DND-41 (cell line): ENCODE measurements at regions not wholly inside any gene's neighbourhood (a gene's known extent, or its start where the extent isn't known, plus 50 kb on each side); places are given as distances from the start of the nearest gene placed in this dataset.

ENCODE experiments used
- EZH2 ChIP-seq: IDR thresholded peaks from 3 replicates; pipeline ENCODE4 v1.6.1; 2012; ENCODE audit warnings: borderline replicate concordance, low read depth, mild to moderate bottlenecking, moderate library complexity, low read length, inconsistent platforms; ENCODE audit not compliant: severe bottlenecking
- TF ChIP-seq, protein P1 (sequence below): IDR thresholded peaks from 2 replicates; pipeline ENCODE4 v1.5.1; 2012; ENCODE audit warnings: borderline replicate concordance, low read length, moderate library complexity, mild to moderate bottlenecking; ENCODE audit not compliant: poor library complexity, severe bottlenecking; ENCODE audit errors: extremely low read depth

DNA sequence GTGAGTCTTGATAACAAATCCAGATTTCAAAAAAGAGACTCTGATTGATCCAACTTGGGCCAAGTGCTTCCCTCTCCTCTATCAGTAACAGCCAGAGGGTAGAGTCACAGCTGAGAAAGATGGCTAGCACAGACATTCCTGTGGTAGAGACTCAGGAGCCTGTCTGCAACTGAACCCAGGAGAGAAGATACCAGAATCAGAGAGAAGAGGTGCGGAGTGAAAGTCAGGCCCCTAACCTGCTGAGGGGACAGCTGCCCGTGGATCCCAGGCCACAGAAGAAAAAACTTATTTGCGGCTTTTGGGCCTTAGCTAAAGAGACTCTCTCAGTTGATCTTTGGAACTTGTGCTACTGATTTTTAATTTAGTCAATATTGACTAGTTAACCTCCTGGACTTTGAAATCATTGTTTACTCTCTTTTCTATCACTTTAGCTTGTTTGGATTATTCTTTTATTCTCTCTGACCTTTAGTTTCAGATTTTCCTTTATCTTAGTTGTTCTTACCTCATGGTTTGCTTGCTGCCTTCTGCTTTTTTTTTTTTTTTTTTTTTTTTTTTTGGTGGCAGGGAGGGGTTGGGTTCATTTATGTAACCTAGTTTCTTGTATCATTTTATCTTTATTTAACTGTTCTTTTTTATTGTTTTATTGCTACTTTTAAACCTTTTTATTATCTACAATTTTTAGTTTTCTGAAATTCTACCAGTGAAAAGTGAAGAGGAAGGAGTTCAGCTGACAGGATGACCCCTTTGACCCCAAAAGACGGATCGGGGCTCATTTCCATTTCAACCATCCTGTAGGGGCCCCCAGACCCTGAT, 154.9 kb upstream of the KRR1 start:
- TF ChIP-seq, protein P1, sequence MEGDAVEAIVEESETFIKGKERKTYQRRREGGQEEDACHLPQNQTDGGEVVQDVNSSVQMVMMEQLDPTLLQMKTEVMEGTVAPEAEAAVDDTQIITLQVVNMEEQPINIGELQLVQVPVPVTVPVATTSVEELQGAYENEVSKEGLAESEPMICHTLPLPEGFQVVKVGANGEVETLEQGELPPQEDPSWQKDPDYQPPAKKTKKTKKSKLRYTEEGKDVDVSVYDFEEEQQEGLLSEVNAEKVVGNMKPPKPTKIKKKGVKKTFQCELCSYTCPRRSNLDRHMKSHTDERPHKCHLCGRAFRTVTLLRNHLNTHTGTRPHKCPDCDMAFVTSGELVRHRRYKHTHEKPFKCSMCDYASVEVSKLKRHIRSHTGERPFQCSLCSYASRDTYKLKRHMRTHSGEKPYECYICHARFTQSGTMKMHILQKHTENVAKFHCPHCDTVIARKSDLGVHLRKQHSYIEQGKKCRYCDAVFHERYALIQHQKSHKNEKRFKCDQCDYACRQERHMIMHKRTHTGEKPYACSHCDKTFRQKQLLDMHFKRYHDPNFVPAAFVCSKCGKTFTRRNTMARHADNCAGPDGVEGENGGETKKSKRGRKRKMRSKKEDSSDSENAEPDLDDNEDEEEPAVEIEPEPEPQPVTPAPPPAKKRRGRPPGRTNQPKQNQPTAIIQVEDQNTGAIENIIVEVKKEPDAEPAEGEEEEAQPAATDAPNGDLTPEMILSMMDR, result no peak
- TF ChIP-seq EZH2, result no peak
